ENCODE measurements at regions not wholly inside any gene's neighbourhood (a gene's known extent, or its start where the extent isn't known, plus 50 kb on each side); places are given as distances from the start of the nearest gene placed in this dataset.

DNA sequence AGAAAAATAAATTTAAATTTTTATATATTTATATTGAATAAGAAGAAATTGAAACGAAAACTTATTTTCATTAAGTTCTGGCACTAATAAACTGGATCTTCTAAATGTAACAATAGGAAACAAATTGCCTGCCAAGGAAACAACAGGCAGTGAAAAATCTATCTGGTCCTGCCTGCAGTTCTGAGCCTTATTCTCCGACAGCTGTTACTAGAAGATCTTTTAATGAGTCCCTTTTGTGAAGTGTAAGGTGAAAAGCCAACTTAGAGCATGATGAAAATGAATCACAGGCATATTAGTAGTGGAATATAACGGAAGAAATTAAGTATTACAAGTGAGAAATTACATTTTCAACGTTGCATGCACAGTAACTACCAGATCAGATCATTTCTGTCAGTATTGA is 1002.7 kb upstream of the PCDH20 start:
- TF ChIP-seq POLR2AphosphoS5 (IDR thresholded peaks at IDR 0.05; ENCODE audit: borderline replicate concordance, low read depth, low read length) (no peak), EZH2 (IDR thresholded peaks at IDR 0.05) (no peak)
